ENCODE measurements at regions not wholly inside any gene's neighbourhood (a gene's known extent, or its start where the extent isn't known, plus 50 kb on each side); places are given as distances from the start of the nearest gene placed in this dataset.

GRCh38 chr3:8136553-8136952, 365.1 kb upstream of the LMCD1 start:
- no peaks in the 10 kb centered on the region for H3K4me1 ChIP-seq (ENCODE audit: control insufficient read depth in 1 of 2, insufficient read depth in 2 of 2, low read length in 2 of 2)
- H4K12ac ChIP-seq (ENCODE audit: low read depth, low read length): no peak overlapping the region
- no peak overlapping the region for H2BK120ac ChIP-seq (ENCODE audit: insufficient read depth, low read length, poor library complexity)
- no peak overlapping the region for H3K18ac ChIP-seq (ENCODE audit: low read length)
- H2AK5ac ChIP-seq (ENCODE audit: low read length): no peak overlapping the region
- WGBS (ENCODE audit: extremely low coverage, insufficient coverage, insufficient read length): no CpG with 5 or more reads among the region's 3 CpGs
- H3K9ac ChIP-seq (ENCODE audit: low read length): no peak overlapping the region
- no peak overlapping the region for H3K27ac ChIP-seq (ENCODE audit: low read depth, low read length)
- H3K4ac ChIP-seq (ENCODE audit: low read depth, low read length): no peak overlapping the region
- H2BK12ac ChIP-seq (ENCODE audit: low read length): no peak overlapping the region
- no peak overlapping the region for H3K14ac ChIP-seq (ENCODE audit: low read length)
- no peak overlapping the region for H3K23ac ChIP-seq (ENCODE audit: low read length)
- no peaks in the 10 kb centered on the region for H3K27me3 ChIP-seq (ENCODE audit: insufficient read depth, low read length)
- H4K8ac ChIP-seq (ENCODE audit: low read depth, low read length): no peak overlapping the region
- no peaks in the 10 kb centered on the region for H3K36me3 ChIP-seq (ENCODE audit: control insufficient read depth in 1 of 2, insufficient read depth in 2 of 2, low read length in 2 of 2)
- H2AFZ ChIP-seq (ENCODE audit: insufficient read depth, low read length, poor library complexity): no peak overlapping the region
- no peak for DNase-seq
- no peaks in the 10 kb centered on the region for H3K79me2 ChIP-seq (ENCODE audit: control insufficient read depth, insufficient read depth, low read length, poor library complexity)
- no peak overlapping the region for H3K4me2 ChIP-seq (ENCODE audit: low read length)
- no peak overlapping the region for H3K4me3 ChIP-seq (ENCODE audit: low read depth, low read length)
- no peaks in the 10 kb centered on the region for H3K79me1 ChIP-seq (ENCODE audit: low read length)
- H2BK5ac ChIP-seq (ENCODE audit: low read depth, low read length, poor library complexity): no peak overlapping the region
- H4K91ac ChIP-seq (ENCODE audit: low read depth, low read length): no peak overlapping the region
- H3K9me3 ChIP-seq (ENCODE audit: insufficient read depth, low read depth, low read length): no peaks in the 10 kb centered on the region

- Histone ChIP-seq H2AFZ (ENCODE audit: insufficient read depth, low read length, poor library complexity) (no peak overlapping the region), H3K27ac (ENCODE audit: low read depth, low read length) (no peak overlapping the region), H3K14ac (ENCODE audit: low read length) (no peak overlapping the region), H3K18ac (ENCODE audit: low read length) (no peak overlapping the region), H4K8ac (ENCODE audit: low read depth, low read length) (no peak overlapping the region), H3K9ac (ENCODE audit: low read length) (no peak overlapping the region), H2BK120ac (ENCODE audit: insufficient read depth, low read length, poor library complexity) (no peak overlapping the region), H3K36me3 (ENCODE audit: control insufficient read depth in 1 of 2, insufficient read depth in 2 of 2, low read length in 2 of 2) (no peaks in the 10 kb centered on the region), H3K27me3 (ENCODE audit: insufficient read depth, low read length) (no peaks in the 10 kb centered on the region), H3K4me3 (ENCODE audit: low read depth, low read length) (no peak overlapping the region), H3K4me1 (ENCODE audit: control insufficient read depth in 1 of 2, insufficient read depth in 2 of 2, low read length in 2 of 2) (no peaks in the 10 kb centered on the region), H2BK12ac (ENCODE audit: low read length) (no peak overlapping the region), H3K4ac (ENCODE audit: low read depth, low read length) (no peak overlapping the region), H2BK5ac (ENCODE audit: low read depth, low read length, poor library complexity) (no peak overlapping the region), H3K4me2 (ENCODE audit: low read length) (no peak overlapping the region), H3K9me3 (ENCODE audit: insufficient read depth, low read depth, low read length) (no peaks in the 10 kb centered on the region), H4K91ac (ENCODE audit: low read depth, low read length) (no peak overlapping the region), H2AK5ac (ENCODE audit: low read length) (no peak overlapping the region), H3K23ac (ENCODE audit: low read length) (no peak overlapping the region), H4K12ac (ENCODE audit: low read depth, low read length) (no peak overlapping the region), H3K79me1 (ENCODE audit: low read length) (no peaks in the 10 kb centered on the region), H3K79me2 (ENCODE audit: control insufficient read depth, insufficient read depth, low read length, poor library complexity) (no peaks in the 10 kb centered on the region)
- WGBS (ENCODE audit: extremely low coverage, insufficient coverage, insufficient read length): no CpG with 5 or more reads among the region's 2 CpGs
- no peak for DNase-seq
Measured at GRCh38 chr3:8143186-8143585, 358.4 kb upstream of the LMCD1 start.

GRCh38 chr3:8145661-8146060, 356.0 kb upstream of the LMCD1 start:
- Histone ChIP-seq H3K79me1 (ENCODE audit: low read length) (no peaks in the 10 kb centered on the region), H3K9me3 (ENCODE audit: insufficient read depth, low read depth, low read length) (no peaks in the 10 kb centered on the region), H3K27me3 (ENCODE audit: insufficient read depth, low read length) (no peaks in the 10 kb centered on the region), H3K4me3 (ENCODE audit: low read depth, low read length) (no peak overlapping the region), H3K23ac (ENCODE audit: low read length) (no peak overlapping the region), H4K91ac (ENCODE audit: low read depth, low read length) (no peak overlapping the region), H3K27ac (ENCODE audit: low read depth, low read length) (no peak overlapping the region), H3K4ac (ENCODE audit: low read depth, low read length) (no peak overlapping the region), H4K8ac (ENCODE audit: low read depth, low read length) (no peak overlapping the region), H2AFZ (ENCODE audit: insufficient read depth, low read length, poor library complexity) (no peak overlapping the region), H3K18ac (ENCODE audit: low read length) (no peak overlapping the region), H4K12ac (ENCODE audit: low read depth, low read length) (no peak overlapping the region), H2BK12ac (ENCODE audit: low read length) (no peak overlapping the region), H3K79me2 (ENCODE audit: control insufficient read depth, insufficient read depth, low read length, poor library complexity) (no peaks in the 10 kb centered on the region), H2BK120ac (ENCODE audit: insufficient read depth, low read length, poor library complexity) (no peak overlapping the region), H3K36me3 (ENCODE audit: control insufficient read depth in 1 of 2, insufficient read depth in 2 of 2, low read length in 2 of 2) (no peaks in the 10 kb centered on the region), H2BK5ac (ENCODE audit: low read depth, low read length, poor library complexity) (no peak overlapping the region), H2AK5ac (ENCODE audit: low read length) (no peak overlapping the region), H3K4me2 (ENCODE audit: low read length) (no peak overlapping the region), H3K14ac (ENCODE audit: low read length) (no peak overlapping the region), H3K4me1 (ENCODE audit: control insufficient read depth in 1 of 2, insufficient read depth in 2 of 2, low read length in 2 of 2) (no peaks in the 10 kb centered on the region), H3K9ac (ENCODE audit: low read length) (no peak overlapping the region)
- no peak for DNase-seq
- WGBS (ENCODE audit: extremely low coverage, insufficient coverage, insufficient read length): no CpG with 5 or more reads among the region's 2 CpGs

- H2BK120ac ChIP-seq (ENCODE audit: insufficient read depth, low read length, poor library complexity): no peak overlapping the region
- no peaks in the 10 kb centered on the region for H3K27me3 ChIP-seq (ENCODE audit: insufficient read depth, low read length)
- H4K91ac ChIP-seq (ENCODE audit: low read depth, low read length): no peak overlapping the region
- no CpG with 5 or more reads among the region's 1 CpG for WGBS (ENCODE audit: extremely low coverage, insufficient coverage, insufficient read length)
- H3K4ac ChIP-seq (ENCODE audit: low read depth, low read length): no peak overlapping the region
- H3K79me2 ChIP-seq (ENCODE audit: control insufficient read depth, insufficient read depth, low read length, poor library complexity): no peaks in the 10 kb centered on the region
- H2AK5ac ChIP-seq (ENCODE audit: low read length): no peak overlapping the region
- H2BK5ac ChIP-seq (ENCODE audit: low read depth, low read length, poor library complexity): no peak overlapping the region
- H3K27ac ChIP-seq (ENCODE audit: low read depth, low read length): no peak overlapping the region
- no peak overlapping the region for H3K4me3 ChIP-seq (ENCODE audit: low read depth, low read length)
- no peak for DNase-seq
- H3K4me2 ChIP-seq (ENCODE audit: low read length): no peak overlapping the region
- H3K4me1 ChIP-seq (ENCODE audit: control insufficient read depth in 1 of 2, insufficient read depth in 2 of 2, low read length in 2 of 2): no peaks in the 10 kb centered on the region
- no peak overlapping the region for H4K8ac ChIP-seq (ENCODE audit: low read depth, low read length)
- no peaks in the 10 kb centered on the region for H3K36me3 ChIP-seq (ENCODE audit: control insufficient read depth in 1 of 2, insufficient read depth in 2 of 2, low read length in 2 of 2)
- no peak overlapping the region for H3K14ac ChIP-seq (ENCODE audit: low read length)
- H3K79me1 ChIP-seq (ENCODE audit: low read length): no peaks in the 10 kb centered on the region
- no peak overlapping the region for H2AFZ ChIP-seq (ENCODE audit: insufficient read depth, low read length, poor library complexity)
- no peak overlapping the region for H4K12ac ChIP-seq (ENCODE audit: low read depth, low read length)
- no peak overlapping the region for H3K9ac ChIP-seq (ENCODE audit: low read length)
- no peaks in the 10 kb centered on the region for H3K9me3 ChIP-seq (ENCODE audit: insufficient read depth, low read depth, low read length)
- no peak overlapping the region for H3K23ac ChIP-seq (ENCODE audit: low read length)
- no peak overlapping the region for H3K18ac ChIP-seq (ENCODE audit: low read length)
- H2BK12ac ChIP-seq (ENCODE audit: low read length): no peak overlapping the region
Measured at GRCh38 chr3:8147711-8148110, 353.9 kb upstream of the LMCD1 start.

Measured in trophoblast cell (in vitro differentiated cells and primary cell).